Stimulated activated CD4-positive, alpha-beta T cell treated with anti-CD3 and anti-CD28 coated beads, TNF-alpha, amount 100 ng/mL, for 24 hours (primary cell): ENCODE measurements at regions not wholly inside any gene's neighbourhood (a gene's known extent, or its start where the extent isn't known, plus 50 kb on each side); places are given as distances from the start of the nearest gene placed in this dataset.

Experiments used
- DNase-seq, 3 experiments: peaks; one replicate each; pipeline ENCODE4 v3.0.0-alpha.2; 2020; ENCODE audit warnings: low read depth in 3 of 3

DNA sequence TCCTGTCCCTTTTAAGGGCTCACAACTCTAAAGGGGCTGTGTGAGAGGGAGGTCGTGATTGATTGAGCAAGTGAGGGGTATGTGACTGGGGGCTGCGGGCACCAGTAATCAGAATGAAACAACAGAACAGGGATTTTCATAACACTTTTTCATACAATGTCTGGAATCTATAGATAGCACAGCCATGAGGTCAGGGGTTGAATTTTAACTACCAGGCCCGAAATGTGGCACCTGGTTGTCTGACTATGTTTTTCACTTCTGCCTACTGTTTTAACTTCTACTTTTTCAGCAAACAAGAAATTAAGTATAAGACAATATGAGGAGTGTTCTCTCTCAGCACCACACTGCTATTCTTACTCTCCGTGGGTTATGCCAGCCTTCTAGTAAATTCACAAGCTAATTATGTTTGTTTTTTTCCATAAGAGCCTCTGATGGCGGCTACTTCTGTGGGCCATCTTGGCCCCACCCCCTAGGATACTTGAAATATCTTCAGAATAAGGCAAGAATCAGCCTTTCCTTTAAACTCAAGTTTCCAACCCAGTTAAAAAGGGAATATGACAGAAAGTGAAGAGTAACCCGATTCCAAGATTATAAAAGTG, 552.8 kb upstream of the CHORDC1 start:
- DNase-seq: no peak

GRCh38 chr11:90774727-90775566, 552.1 kb upstream of the CHORDC1 start:
- no peak for DNase-seq

GRCh38 chr11:90770007-90770406, 547.2 kb upstream of the CHORDC1 start:
- no peak for DNase-seq

DNA sequence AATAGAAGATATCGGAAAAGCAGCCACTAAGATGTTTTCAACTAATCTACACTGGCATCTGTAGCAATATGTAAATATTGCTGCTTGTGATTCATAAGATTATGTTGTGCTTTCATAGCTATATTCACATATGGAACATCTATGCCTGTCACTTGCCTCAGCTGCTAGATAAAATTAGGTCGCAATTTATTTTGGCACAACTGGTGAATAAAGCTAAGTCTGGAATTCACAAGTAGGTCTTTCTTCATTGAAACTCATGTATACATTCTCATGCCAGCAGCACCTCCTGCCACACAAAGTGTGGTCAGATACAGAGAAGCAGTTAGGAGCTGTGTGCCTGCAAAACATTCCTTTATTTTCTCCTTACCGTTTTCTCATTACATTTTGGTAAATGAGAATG, 543.3 kb upstream of the CHORDC1 start:
- DNase-seq: no peak

GRCh38 chr11:90764691-90765090, 541.8 kb upstream of the CHORDC1 start:
- DNase-seq: no peak

DNA sequence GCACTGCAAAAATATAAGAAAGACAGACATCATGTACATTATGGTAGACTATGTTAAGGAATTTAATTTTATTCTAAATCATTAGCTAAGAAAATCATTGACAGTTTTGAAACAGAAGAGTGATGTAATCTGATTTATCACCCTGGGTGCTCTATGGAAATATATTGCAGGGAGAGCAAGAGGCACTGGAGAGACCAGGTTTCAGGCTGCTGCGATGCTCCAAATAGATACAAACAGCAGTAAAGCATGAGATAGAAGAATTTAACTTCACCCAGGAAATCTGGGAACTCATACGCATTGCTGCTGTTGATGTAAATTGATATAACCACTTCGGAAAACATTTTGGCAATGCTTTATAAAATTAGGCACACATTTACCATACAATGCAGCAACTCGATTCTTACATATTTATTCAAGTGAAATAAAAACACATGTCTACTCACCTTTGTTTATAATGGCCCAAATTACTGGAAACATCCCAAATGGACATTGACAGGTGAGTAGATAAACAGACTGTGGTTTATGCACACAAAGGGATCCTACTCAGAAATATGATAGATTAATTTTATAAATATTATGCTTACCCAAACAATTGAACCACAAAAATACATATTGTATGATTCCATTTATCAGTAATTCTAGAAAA, 535.1 kb upstream of the CHORDC1 start:
- DNase-seq: no peak

- no peak for DNase-seq
Measured at GRCh38 chr11:90756617-90757016, 533.8 kb upstream of the CHORDC1 start.

GRCh38 chr11:90753546-90753945, 530.7 kb upstream of the CHORDC1 start:
- no peak for DNase-seq

DNA sequence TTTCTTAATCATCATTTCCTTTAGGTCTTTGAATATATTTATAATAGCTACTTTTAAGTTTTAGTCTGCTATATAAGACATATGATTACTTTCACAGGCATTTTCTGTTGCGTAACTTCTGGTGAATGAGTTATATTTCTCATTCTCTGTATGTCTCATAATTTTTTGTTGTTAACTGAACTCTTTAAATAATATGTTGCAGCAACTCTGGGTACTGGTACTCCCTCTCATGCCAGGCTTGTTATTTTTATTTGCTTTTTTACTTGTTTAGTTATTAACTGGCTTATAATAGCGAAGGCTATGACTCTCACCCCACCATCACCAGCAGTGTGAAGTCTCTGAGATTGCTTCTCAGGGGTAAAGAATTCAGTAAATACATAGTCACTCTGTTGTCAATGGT, 524.2 kb upstream of the CHORDC1 start:
- no peak for DNase-seq

- no peak for DNase-seq
Measured at GRCh38 chr11:90744169-90744568, 521.3 kb upstream of the CHORDC1 start.

DNA sequence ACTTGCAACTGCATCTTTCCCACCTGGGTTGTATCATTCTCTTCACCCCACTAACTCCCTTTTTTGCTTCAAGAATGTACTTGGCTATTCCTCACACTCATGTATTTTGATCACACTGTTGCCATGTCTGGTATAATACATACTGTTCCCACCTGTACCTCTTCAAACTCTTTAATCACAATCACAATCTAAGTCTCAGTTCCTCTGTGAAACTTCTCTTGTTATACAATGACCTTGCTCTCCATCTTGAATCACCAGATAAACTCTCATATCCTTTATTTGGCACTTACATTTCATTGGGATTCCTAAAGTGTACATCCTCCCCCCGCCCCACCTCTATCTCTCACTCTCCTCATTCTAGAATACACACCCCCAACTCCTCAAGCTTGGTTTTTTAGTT, 516.0 kb upstream of the CHORDC1 start:
- DNase-seq: no peak

- DNase-seq: no peak
Measured at GRCh38 chr11:90737444-90738050, 514.7 kb upstream of the CHORDC1 start.

- no peak for DNase-seq
Measured at GRCh38 chr11:90732486-90732885, 509.6 kb upstream of the CHORDC1 start.

DNA sequence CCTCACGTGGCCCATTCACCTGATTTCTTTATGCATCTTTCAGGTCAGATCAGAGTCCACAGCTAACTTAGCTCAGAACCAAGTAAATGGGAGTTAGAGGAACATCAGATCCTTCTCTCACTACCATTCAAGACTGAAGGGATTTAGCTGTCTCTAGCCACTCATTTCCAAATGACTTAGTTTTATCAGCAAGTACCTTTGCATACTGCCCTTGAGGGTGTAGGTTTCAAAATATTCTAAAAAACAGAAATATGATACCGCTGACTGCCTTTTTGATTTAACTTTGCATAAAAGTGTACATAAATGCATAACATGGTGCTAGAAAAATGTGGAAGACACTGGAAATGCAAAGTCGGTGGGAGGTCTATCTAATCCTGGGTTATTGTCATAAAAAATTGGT, 500.6 kb upstream of the CHORDC1 start:
- no peak for DNase-seq

DNA sequence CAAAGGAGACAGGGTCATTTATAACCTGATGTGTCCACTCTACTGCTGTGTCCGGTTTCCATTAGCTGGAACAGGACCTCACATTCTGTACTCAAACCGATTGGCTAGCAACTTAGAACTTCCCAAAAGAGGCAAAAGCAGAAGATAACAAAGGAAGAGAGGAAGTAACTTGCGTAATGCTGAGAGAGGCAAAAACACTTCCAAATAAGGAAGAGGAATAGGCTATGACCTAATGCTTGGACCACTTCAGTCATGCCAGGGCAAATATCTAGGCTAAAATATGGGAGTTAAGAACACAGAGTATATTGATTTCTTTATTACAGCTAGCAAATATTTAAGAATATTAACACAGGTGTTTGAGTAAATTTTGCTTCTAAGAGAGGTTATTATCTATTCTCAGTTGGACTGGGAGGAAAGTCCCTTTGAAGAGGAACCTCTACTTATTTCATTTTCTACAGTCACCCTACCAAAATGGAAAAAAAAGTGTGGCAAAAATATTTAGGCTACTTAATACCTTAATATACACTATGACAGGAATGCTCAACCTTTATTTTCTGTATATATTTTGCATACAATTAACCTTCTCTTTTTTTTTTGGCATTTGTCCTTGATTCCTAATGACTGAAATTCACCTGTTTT, 499.8 kb upstream of the CHORDC1 start:
- no peak for DNase-seq

DNA sequence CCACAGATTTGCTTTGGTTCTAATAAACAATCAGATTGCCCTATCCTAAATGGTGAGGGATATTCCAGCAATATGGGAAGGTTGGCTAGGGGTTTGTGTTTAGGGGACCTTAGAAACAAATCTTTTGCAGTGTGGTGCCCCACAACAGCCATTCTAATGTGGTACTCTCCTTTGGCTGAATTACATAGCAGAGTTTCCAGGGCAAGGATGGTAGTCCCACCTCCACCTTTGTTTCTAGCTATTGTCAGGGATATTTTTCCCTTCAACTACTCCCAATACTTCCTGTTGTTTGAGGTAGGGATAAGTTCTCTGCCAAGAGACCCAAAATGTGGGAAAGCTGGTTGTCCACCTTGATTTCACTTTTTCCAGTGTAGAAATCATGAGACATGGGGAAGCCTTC, 494.7 kb upstream of the CHORDC1 start:
- DNase-seq: no peak

GRCh38 chr11:90705661-90706060, 482.8 kb upstream of the CHORDC1 start:
- DNase-seq: no peak

DNA sequence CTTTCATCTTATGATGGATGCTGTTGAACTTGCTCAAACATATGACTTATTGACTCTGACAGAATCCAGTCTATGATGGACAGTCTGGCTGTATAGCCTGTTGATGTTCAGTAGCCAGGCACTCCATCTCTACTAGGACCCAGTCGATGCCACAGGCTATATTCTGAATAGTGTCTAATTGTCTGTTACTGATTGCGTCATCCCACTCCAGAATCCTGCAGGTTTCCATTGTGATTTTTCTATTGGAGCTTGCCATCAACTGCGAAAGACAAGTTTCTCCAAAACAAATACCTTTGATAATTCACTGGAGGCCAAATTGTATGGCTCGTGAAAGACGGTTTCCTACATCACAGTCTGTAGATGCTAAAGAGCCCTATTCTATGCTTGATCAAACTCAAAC, 481.7 kb upstream of the CHORDC1 start:
- no peak for DNase-seq

GRCh38 chr11:90701716-90702115, 478.9 kb upstream of the CHORDC1 start:
- DNase-seq: no peak

GRCh38 chr11:90700789-90701439, 478.1 kb upstream of the CHORDC1 start:
- DNase-seq: no peak

DNA sequence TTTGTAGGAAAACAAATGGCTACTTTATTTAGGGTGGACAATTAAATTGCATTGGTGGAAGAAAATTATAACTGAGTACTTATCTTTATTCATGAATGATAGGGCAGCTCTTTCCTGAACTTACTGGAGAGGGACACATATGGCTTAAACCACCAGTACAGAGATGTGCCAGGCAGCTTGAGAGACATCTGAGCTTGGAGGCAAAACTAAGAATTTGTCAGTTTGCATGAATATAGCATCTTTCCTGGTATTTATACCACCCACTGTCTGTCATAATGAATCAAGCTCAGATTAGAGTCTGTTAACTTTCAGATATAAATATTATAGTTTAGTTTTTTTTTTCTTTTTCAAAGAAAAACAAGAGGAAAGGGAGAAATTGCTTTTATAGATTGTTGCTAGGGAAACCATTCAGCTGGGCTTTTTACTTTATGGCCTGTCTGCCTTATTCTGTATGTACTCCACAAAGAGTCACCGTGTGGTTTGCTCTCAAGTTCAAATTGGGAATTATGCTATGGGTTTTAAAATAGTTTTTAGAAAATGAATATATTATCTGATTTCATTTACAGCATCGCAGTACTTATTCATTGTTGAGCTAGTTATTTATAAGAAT, 477.0 kb upstream of the CHORDC1 start:
- no peak for DNase-seq
